NCI-H2171 treated with DMSO at 0.1 percent for 48 hours (cell line): ENCODE measurements at regions not wholly inside any gene's neighbourhood (a gene's known extent, or its start where the extent isn't known, plus 50 kb on each side); places are given as distances from the start of the nearest gene placed in this dataset.
"Not testable (repeated sequence)": the region's sequence is repeated elsewhere in the genome, so short reads cannot be mapped to it uniquely, and the experiment has no call there.

Experiments used
- DNase-seq: peaks from one replicate; lab custom pipeline; 2025; lab: John Stamatoyannopoulos, UW

DNA sequence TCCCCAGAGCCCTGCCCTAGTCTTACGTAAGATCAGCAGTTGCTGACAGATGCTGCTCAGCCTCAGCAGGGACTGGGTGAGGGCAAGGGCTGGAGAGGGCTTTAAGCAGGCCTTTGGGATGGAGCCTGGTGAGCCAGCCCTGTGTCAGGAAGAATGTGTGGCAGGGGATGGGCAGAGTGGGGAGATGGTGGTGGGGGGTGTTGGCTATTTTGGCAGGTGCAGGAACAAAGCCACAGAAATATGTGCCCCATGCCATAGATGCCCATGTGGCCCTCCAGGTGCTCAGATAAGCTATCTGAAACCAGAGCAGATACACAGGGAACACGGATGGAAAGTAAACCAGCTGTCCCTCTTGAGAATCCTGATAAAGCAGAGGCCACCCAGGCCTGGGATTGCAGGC is 1325.0 kb downstream of the UQCRFS1 start:
- DNase-seq: no peak

DNA sequence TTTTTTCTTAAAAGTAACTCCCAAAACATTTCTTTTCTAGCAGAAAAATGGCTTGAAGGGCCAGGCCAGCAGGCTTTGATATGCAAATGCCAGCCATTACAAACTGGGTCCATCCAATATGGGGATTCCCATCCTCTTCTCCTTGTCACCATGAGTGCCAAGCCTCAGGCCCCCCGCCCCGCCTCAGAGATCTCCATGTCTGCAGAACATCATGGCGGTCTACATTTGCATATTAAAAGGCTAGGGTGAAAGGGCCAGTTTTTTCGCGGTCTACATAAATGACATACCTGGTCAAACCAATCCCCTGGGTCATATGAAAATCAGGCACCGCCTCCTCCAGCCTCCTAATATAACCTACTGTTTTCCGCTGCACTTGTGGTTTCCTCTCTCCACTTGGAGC is 1327.6 kb downstream of the UQCRFS1 start:
- no peak for DNase-seq

DNA sequence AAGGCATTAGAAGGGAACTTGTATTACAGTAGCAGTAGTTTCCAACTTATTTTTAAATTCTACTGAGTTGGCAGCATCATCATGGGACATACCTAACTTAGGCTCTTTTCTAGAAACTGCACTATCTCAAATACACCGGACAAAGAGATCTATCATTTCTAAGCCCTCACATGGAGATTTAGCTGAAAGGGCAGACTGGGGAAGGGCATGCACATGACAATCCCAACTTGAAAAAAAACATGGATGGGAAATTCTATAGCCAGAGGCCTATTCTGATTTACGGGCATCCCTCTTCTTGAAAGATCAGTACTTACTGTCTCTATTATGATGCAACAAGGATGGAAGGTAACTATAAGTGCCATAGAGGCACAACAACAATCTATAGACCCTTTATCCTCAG is 1328.6 kb downstream of the UQCRFS1 start:
- no peak for DNase-seq

DNA sequence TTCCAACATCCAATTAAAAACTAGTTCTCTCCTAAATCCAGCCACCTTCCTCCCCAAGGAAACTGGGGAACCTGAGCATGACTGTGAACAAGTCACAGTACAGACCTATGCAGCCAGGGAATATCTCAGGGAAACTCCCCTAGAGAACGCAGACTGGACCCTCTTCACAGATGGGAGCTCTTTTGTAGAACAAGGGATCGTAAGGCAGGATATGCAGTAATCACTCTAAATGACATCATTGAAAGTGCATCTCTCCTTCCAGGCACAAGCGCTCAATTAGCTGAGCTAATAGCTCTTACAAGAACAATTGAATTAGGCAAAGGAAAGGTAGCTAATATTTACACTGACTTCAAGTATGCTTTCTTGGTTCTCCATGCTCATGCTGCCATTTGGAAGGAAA is 1331.7 kb downstream of the UQCRFS1 start:
- no peak for DNase-seq

DNA sequence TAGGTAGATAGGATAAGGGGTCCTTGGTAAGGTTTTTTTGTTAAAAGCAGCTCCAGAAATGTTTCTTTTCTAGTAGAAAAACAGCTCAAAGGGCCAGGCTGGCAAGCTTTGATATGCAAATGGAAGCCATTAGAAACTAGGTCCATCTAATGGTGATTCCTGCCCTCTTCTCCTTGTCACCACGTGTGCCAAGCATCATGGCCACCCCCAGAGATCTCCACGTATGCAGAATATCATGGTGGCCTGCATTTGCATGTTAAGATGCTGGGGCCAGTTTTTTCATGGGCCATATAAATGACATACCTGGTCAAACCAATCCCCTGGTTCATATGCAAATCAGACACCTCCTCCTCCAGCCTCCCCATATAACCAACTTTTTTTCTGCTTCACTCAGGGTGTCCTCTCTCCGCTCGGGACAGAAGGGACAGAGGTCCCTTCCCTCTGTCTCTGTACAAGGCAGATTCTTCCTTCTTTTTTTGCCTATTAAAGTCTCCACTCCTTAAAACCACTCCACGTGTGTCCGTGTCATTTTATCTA is 1335.9 kb downstream of the UQCRFS1 start:
- DNase-seq: no peak

DNA sequence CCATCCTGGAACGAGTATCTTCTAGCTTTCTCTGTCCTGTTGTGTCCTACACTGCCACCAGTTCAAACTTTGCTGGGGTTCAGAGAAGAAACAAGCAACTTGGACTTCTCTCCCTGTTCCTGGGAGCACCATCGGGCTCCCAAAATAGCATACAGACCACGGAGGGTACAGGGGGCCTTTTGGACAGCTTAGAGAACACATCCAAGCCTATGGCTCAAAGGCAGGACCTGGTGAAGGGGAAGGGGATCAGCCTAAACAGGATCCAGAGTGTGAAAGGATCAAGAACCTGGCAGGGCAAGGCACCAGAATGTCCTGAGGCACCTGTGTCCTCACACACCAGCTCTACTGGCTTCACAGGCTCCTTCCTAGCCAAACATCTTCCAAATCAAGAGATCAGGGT is 1336.5 kb downstream of the UQCRFS1 start:
- DNase-seq: no peak

DNA sequence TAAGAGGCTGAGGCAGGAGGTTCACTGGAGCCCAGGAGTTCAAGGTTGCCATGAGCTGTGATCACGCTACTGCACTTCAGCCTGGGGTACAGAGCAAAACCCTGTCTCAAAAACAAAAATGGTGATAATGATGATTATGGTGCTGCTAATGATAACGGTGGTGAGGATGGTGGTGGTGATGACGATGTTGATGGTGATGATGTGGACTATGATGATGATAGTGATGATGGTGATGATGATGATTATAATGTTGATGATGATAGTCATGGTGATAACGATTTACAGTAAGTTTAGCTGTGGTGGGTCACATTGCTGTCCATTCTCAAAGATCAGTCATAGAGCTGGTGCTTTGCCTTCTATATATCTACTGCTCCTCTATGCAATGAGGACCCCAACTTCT is 1340.6 kb downstream of the UQCRFS1 start:
- DNase-seq: no peak

DNA sequence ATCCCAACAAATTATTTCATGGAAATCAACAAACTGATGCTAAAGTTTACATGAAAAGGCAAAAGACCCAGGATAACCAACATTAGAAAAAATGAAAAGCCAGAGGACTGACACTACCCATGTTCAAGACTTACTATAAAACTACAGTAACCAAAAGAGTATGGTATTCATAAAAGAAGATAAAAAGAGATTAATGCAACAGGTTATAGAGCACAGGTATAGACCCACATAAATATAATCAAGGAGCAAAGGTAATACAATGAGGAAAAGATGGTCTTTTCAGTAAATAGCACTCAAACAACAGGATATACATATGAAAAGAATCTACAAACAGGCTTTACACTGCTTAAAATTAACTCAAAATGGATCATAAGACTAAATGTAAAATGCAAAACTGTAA is 1342.7 kb downstream of the UQCRFS1 start:
- no peak for DNase-seq

DNA sequence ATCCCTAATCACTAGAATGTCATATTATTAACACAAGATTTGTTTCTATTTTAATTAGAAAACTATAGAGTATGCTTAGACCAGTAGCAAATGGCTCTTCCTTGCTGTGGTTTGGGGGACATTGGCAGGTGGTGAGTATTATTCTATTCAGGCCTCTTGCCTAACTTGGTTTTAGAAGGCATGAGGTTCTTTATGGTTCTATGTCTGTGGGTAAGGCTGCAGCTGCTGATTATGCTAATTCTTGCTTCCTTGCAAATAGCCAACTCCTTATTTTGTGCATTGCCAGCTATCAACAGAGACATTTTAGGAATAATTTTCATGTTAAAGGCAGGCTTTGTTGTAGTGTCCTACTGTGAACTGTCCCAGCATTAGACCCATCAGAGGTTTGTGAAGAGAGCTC is 1344.9 kb downstream of the UQCRFS1 start:
- DNase-seq: no peak

DNA sequence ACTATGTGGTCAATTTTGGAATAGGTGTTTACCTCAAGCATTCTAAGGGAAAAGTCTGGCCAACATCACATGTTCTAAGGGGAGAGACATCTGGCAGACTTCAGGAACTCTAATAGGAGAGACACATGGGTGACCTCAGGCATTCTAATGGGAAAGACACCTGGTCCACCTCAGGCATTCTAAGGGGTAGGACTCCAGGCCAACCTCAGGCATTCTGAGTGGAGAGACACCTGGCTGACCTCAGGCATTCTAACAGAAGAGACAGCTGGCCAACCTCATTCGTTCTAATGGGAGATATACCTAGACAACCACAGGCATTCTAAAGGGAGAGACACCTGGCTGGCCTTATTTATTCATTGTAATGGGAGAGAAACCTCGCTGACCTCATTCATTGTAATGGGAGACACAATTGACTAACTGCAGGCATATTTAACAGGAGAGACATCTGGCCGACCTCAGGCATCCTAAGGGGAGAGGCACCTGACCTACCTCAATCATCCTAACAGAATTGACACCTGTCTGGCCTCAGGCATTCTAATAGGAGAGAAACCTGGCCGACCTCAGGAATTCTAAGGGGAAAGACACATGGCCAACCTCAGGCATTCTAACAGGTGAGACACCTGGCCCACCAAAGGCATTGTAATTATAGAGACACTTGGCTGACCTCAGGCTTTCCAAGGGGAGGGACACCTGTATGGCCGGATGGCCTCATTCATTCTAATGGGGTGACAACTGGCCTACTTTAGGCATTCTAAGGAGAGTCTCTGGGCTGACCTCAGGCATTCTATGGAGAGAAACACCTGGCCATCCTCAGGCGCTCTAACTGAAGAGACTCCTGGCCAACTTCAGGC is 1346.8 kb downstream of the UQCRFS1 start:
- DNase-seq: no peak

DNA sequence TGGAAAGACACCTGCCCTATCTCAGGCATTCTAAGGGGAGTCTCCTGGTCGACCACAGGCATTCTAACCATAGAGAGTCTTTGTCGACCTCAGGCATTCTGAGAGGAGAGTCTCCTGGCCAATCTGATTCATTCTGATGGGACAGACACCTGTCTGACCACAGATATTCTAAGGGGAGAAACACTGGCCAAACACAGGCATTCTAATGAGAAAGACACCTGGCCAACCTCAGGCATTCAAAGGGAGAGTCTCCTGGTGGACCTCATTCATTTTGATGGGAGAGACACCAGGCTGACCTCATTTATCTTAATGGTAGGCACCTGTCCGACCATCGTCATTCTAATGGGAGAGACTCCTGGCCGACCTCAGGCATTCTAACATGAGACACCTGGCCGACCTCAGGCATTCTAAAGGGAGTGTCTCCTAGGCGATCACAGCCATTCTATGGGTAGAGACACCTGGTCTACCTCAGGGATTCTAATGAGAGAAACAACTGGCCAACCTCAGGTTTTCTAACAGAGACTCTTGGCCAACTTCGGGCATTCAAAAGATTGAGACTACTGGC is 1351.5 kb downstream of the UQCRFS1 start:
- DNase-seq: no peak

DNA sequence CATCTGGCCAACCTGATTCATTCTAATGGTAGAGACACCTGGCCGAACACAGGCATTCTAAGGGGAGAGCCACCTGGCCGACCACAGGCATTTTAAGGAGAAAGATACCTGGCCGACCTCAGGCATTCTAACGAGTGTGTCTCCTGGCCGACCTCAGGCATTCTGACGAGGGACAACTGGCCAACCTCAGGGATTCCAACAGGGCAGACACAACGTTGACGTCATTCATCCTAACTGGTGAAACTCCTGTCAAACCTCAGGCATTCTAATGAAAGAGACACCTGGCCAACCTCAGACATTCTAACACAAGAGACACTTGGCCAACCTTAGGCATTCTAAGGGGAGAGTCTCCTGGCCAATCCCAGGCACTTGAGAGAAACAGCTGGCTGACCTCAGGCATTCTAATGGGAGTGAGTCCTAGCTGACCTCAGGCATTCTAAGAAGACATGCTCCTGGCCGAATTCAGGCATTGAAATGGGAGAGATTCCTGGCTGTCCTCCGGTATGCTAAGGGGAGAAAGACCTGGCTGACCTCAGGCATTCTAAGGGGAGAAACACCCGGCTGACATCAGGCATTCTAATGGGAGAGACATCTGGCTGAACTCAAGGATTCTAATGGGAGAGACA is 1352.5 kb downstream of the UQCRFS1 start:
- DNase-seq: no peak

DNA sequence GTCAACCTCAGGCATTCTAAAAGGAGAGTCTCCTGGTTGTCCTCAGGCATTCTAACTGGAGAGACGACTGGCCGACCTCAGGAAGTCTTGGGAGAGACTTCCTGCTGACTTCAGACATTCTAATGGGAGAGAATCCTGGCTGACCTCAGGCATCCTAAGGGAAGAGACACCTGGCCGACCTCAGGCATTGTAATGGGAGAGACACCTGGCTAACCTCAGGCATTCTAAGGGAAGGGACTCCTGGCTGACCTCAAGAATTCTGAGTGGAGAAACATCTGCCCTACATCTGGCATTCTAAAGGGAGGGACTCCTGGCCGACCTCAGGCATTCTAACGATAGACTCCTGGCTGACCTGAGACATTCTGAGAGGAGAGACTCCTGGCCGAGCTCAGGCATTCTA is 1353.3 kb downstream of the UQCRFS1 start:
- DNase-seq: no peak

DNA sequence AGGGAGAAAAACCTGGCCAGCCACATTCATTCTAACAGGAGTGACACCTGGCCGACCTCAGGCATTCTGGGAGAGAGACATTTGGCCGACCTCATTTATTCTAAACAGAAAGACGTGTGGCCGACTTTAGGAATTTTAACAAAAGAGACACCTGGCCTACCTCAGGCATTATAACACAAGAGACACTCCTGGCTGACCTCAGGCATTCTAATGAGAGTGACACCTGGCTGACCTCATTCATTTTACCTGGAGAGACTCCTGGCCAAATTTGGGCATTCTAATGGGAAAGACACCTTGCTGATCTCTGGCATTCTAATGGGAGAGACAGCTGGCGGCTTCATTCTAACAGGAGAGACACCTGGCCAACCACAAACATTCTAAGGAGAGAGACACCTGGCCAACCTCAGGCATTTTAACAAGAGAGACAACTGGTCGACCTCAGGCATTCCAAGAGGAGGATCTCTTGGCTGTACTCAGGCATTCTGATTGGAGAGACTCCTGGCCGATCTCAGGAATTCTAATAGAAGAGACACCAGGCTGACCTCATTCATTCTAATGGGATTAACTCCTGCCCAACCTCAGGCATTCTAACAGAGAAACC is 1353.9 kb downstream of the UQCRFS1 start:
- no peak for DNase-seq

DNA sequence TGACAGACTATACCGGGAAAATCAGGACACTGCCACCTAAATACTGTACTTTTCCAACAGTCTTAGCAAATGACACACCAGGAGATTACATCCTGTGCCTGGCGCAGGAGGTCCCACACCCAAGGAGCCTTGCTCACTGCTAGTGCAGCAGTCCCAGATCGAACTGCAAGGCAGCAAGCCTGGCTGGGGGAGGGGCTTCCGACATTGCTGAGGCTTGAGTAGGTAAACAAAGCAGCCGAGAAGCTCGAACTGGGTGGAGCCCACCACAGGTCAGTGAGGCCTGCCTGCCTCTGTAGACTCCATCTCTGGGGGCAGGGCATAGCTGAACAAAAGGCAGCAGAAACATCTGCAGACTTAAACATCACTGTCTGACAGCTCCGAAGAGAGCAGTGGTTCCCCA is 1360.0 kb downstream of the UQCRFS1 start:
- not testable (repeated sequence) for DNase-seq

DNA sequence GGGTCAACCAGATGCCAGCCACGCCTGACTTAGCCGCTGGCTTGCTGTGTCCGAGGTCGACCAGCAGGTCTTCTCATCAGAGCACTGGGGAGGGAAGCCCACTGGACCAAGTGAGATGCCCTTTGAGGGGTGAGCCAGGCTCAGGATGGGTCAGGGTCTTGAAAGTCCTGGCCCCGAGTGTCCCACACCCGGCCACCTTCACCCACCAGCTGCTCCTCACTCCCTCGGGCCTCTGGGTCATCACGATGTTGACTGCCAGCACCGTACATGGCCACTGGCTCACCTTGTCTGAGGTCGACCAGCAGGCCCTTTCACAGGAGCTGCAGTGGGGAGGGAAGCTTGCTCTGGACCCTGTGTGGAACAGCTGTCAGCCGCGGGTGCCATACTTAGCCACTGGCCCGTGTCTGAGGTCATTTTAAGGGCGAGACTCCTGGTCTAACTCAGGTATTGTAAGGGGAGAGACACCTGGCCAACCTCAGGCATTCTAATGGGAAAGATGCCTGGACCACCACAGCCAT is 1361.3 kb downstream of the UQCRFS1 start:
- DNase-seq: no peak

DNA sequence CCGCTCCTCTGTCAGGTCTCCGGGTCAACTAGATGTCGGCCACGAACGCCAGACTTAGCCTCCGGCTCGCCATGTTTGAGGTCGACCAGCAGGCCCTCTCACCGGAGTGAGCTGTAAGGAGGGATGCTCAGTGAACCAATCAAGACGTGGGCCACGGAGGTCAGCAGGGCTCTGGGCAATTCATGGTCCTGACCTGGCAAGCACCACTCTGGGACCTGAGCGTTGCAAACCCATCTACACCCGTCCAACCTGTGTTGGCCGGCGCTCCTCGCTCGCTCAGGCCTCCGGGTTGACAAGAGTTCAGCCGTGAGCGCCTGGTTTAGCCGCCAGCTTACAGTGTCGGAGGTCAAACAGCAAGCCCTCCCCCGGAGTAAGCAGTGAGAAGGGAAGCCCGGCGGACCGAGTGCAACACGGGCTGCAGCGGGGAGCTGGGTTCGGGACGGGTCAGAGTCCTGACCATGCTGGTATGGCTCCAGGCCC is 1361.9 kb downstream of the UQCRFS1 start:
- no peak for DNase-seq

DNA sequence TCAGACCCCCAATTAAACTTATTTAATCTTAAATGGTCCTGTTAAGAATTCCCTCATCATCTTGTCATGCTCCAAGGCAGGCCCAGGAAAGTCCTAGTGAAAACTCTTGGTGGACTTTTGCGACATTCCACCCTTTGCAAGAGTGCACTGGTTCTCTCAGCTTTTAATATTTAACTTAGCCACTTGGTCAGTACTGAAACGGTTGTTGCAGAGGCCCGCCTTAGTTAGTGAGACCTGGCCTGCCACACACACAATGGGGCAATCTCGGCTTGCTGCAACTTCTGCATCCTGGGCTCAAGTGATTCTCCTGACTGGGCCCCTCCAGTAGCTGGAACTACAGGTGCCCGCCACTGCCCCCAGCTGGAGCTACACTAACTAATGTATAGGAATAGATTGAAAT is 1366.0 kb downstream of the UQCRFS1 start:
- DNase-seq: no peak

DNA sequence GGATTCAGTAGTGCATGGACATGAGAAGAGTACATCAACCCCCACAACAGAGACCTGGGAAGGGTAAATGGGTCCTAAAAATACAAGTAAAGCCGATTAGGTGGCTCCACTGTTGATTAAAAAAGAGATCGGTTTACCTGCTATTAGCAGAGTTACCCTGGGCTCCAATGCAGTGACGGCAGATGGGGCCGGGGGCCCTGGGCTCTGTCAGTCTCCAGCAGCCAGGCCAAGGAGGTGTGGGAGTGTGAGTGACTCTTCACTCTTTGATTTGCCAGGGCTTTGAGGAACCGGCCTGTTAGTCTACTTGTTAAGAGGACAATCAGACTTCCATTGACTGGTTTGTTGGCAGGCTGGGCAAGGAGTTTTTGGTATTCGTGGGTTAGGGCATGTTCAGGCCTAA is 1368.7 kb downstream of the UQCRFS1 start:
- no peak for DNase-seq

DNA sequence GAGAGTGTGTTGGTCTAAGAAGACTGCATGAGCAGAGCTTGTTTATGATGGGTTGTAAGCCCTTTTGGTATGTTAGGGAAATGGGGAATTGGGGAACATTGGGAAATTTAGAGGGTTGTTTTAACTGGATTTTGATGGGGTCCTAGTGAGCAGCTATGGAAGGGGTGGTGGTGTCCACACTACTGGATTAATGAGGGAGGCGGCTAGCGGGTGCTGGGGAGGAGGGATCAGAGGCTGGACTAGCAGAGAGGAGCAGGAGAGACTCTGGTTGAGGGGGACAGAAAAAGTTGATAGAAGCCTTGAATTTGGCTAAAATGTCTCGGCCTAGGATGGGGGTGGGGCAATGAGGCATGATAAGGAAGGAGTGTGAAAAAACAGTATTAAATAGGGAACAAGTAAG is 1369.1 kb downstream of the UQCRFS1 start:
- DNase-seq: no peak

DNA sequence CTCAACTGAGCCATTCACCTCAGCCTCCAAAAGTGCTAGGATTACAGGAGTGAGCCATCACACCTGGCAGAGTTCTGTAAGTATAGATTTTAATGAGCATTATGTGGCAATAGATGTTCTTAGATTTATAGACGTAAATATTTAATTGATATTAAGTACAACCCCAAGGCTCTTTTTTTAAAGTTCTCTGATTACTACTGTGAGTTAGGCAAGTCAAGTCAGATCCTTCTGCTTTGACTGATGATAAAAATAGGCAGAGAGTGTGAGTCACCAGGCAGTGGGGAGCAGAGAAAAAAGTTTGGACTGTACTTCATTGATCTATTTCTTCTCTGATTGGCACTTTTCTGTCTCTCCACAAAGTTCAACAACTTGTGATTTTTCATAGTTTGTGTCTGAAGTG is 1379.9 kb downstream of the UQCRFS1 start:
- no peak for DNase-seq

DNA sequence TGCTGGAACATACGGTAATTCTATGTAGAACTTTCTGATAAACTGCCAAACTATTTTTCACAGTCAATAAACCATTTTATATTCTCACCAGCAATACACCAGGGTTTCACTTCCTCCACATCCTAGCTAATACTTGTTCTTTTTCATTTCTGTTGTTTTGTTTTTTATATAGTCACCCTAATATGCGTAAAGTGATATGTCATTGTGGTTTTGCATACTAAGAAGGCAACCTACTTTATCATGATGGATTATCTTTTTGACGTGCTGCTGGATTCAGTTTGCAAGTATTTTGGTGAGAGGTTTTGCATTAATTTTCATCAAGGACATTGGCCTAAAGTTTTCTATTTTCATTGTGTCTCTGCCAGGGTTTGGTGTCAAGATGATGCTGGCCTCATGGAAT is 1384.1 kb downstream of the UQCRFS1 start:
- no peak for DNase-seq
